ENCODE measurements at regions not wholly inside any gene's neighbourhood (a gene's known extent, or its start where the extent isn't known, plus 50 kb on each side); places are given as distances from the start of the nearest gene placed in this dataset.

- no peak overlapping the region for H2BK120ac ChIP-seq (ENCODE audit: low read depth, low read length, poor library complexity, severe bottlenecking)
- H4K8ac ChIP-seq (replicated peaks; ENCODE audit: insufficient read length, low read depth, low read length), result no peak overlapping the region
- Mint-ChIP-seq H3K9me3 (peaks cover 6 to 10% of the 10 kb centered on the region in 2 experiments; a peak in 4 of 5 replicates), H3K4me3 (no peak overlapping the region), H3K27me3 (ENCODE audit: low read depth) (no peaks in the 10 kb centered on the region), H3K4me1 (no peaks in the 10 kb centered on the region), H3K27ac (no peak overlapping the region), H3K36me3 (ENCODE audit: insufficient read depth in 1 of 3, low read depth in 3 of 3) (peaks cover 3 to 10% (median 6%) of the 10 kb centered on the region in 3 experiments)
- no peaks in the 10 kb centered on the region for H3K9me3 ChIP-seq (ENCODE audit: control insufficient read depth, low read depth, low read length)
- no peak overlapping the region for H4K91ac ChIP-seq (ENCODE audit: insufficient read length, low read depth, low read length)
- H3K23ac ChIP-seq (ENCODE audit: insufficient read length, low read depth, low read length), result no peak overlapping the region
- H2AFZ ChIP-seq (ENCODE audit: low read length), result no peak overlapping the region
- no peak overlapping the region for H3K18ac ChIP-seq (ENCODE audit: insufficient read length, low read depth, low read length)
- WGBS (ENCODE audit: extremely low coverage, insufficient read length, low lambda C conversion rate), result no CpG with 5 or more reads among the region's 4 CpGs
- no peak overlapping the region for H3K4ac ChIP-seq (ENCODE audit: low read depth, low read length)
- no peak overlapping the region for H2AK5ac ChIP-seq (ENCODE audit: insufficient read length, low read length)
- no peaks in the 10 kb centered on the region for H3K27me3 ChIP-seq (ENCODE audit: insufficient read depth, low read length)
- H3K4me1 ChIP-seq (ENCODE audit: insufficient read depth, low read length), result no peaks in the 10 kb centered on the region
- no peak overlapping the region for H3K4me2 ChIP-seq (ENCODE audit: insufficient read depth, insufficient read length, low read length)
- no peak overlapping the region for H3K14ac ChIP-seq (ENCODE audit: insufficient read depth, low read length)
- H4K5ac ChIP-seq (ENCODE audit: insufficient read length, low read depth, low read length), result no peak overlapping the region
- no peak for DNase-seq
- no peak for TF ChIP-seq CTCF (conservative IDR thresholded peaks at IDR 0.05)
- H4K20me1 ChIP-seq (ENCODE audit: control insufficient read depth, insufficient read depth, insufficient read length), result no peaks in the 10 kb centered on the region
- H2BK20ac ChIP-seq (ENCODE audit: low read depth, low read length, poor library complexity, severe bottlenecking), result no peak overlapping the region
- no peak overlapping the region for H3K27ac ChIP-seq (ENCODE audit: insufficient read length, low read depth, low read length)
- H3K23me2 ChIP-seq (ENCODE audit: insufficient read length, low read depth, low read length, poor library complexity, severe bottlenecking), result no peaks in the 10 kb centered on the region
- H2BK12ac ChIP-seq (ENCODE audit: insufficient read length, low read depth, low read length), result no peak overlapping the region
- H2BK5ac ChIP-seq (ENCODE audit: insufficient read length, low read length), result no peak overlapping the region
- H3K56ac ChIP-seq (ENCODE audit: insufficient read length, low read depth, low read length), result no peak overlapping the region
- no peaks in the 10 kb centered on the region for H3K79me2 ChIP-seq (ENCODE audit: insufficient read depth, low read length)
- no peak overlapping the region for H2BK15ac ChIP-seq (ENCODE audit: low read depth, low read length)
- H3K9ac ChIP-seq (ENCODE audit: extremely low read depth, insufficient read length, low read length), result no peak overlapping the region
- no peaks in the 10 kb centered on the region for H3K79me1 ChIP-seq (ENCODE audit: insufficient read depth, low read depth, low read length, poor library complexity, severe bottlenecking)
- no peak overlapping the region for H3T11ph ChIP-seq (ENCODE audit: low read length)
Observed at GRCh38 chr13:62294244-62294643, 878.6 kb upstream of the PCDH20 start.
